Neural cell (in vitro differentiated cells): ENCODE measurements at regions not wholly inside any gene's neighbourhood (a gene's known extent, or its start where the extent isn't known, plus 50 kb on each side); places are given as distances from the start of the nearest gene placed in this dataset.

Experiments
- EZH2 ChIP-seq: fragments of 200-600, 300-800 bp; shearing (Covaris generic), sonication (generic); IDR thresholded peaks from 2 replicates; pipeline ENCODE4 v1.6.1; 2014; ENCODE audit warnings: antibody characterized with exemption, low read length, borderline replicate concordance, mild to moderate bottlenecking; ENCODE audit not compliant: insufficient read depth, poor library complexity, severe bottlenecking
- POLR2AphosphoS5 ChIP-seq: IDR thresholded peaks from 2 replicates; pipeline ENCODE4 v1.6.1; 2012
- REST ChIP-seq: IDR thresholded peaks from 2 replicates; pipeline ENCODE4 v1.6.1; 2012; ENCODE audit warnings: borderline replicate concordance
- TF ChIP-seq, protein P1 (sequence below): fragments of 450-650 bp; IDR thresholded peaks from 2 replicates; pipeline ENCODE4 v1.5.1; 2014; ENCODE audit warnings: antibody characterized with exemption, mild to moderate bottlenecking, moderate library complexity; ENCODE audit not compliant: poor library complexity, severe bottlenecking

DNA sequence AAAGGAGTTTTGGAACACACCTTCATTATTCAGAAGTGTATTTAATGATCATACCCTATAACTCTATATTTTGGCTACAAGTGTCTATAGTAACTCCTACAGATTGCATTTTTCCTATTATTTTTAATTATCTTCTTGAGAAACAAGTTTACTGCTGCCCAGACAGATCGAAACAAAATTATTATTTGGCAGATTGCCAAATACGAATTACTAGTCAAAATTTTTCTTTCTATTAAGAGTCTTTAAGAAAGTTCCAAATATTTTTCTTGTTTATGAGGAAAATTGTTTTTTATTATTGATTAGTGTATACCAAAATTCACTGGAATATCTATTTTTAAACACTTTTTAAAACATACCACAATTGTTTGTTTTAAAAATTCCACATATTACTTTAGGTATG, 821.9 kb upstream of the SLC35B3 start:
- TF ChIP-seq REST (no peak), POLR2AphosphoS5 (no peak), EZH2 (no peak)
- TF ChIP-seq, protein P1, sequence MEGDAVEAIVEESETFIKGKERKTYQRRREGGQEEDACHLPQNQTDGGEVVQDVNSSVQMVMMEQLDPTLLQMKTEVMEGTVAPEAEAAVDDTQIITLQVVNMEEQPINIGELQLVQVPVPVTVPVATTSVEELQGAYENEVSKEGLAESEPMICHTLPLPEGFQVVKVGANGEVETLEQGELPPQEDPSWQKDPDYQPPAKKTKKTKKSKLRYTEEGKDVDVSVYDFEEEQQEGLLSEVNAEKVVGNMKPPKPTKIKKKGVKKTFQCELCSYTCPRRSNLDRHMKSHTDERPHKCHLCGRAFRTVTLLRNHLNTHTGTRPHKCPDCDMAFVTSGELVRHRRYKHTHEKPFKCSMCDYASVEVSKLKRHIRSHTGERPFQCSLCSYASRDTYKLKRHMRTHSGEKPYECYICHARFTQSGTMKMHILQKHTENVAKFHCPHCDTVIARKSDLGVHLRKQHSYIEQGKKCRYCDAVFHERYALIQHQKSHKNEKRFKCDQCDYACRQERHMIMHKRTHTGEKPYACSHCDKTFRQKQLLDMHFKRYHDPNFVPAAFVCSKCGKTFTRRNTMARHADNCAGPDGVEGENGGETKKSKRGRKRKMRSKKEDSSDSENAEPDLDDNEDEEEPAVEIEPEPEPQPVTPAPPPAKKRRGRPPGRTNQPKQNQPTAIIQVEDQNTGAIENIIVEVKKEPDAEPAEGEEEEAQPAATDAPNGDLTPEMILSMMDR: no peak
